ENCODE measurements at regions not wholly inside any gene's neighbourhood (a gene's known extent, or its start where the extent isn't known, plus 50 kb on each side); places are given as distances from the start of the nearest gene placed in this dataset.
"Not testable (repeated sequence)": the region's sequence is repeated elsewhere in the genome, so short reads cannot be mapped to it uniquely, and the experiment has no call there.

DNA sequence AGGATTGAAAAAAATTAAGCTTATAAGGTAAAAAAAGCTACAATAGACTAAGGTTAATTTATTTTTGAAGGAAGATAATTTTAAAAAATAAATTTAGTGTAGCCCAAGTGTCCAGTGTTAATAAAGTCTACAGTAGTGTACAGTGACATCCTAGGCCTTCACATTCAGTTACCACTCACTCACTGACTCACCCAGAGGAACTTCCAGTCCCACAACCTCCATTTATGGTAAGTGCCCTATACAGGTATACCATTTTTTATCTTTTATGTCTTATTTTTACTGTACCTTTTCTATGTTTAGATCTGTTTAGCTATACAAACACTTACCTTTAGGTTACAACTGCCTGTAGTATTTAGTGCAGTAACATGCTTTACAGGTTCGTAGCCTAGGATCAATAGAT is 79.8 kb upstream of the ZNF462 start:
- Mint-ChIP-seq H3K4me3 (no peak overlapping the region), H3K36me3 (ENCODE audit: low read depth) (no peaks in the 10 kb centered on the region), H3K27ac (no peak overlapping the region), H3K4me1 (no peaks in the 10 kb centered on the region), H3K27me3 (peaks cover 2% of the 10 kb centered on the region), H3K9me3 (ENCODE audit: low read depth) (peaks cover 2% of the 10 kb centered on the region)
- ChIA-PET CTCF (no interaction called here), POLR2A (no interaction called here)
- ATAC-seq (no peak), DNase-seq (no peak)
- intact Hi-C loops (cut with DNase I, micrococcal nuclease): no loop called here

DNA sequence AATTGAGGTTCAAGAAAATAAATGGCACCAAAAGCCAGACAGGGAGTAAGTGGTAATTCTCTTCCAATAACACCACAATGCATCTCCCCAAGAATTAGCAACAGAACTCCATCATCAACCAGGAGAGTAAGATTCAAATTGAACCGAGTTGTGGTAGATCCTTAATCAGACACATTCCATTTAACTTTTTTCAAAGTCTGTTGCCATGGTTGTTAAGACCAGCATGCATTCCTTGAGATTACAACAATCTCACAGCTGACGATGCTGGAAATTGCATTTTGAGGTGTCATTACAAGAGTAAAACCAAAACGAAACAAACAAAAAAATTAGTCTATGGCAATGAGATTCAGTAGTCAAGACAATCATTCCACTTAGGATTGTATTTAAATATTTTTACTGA is 78.9 kb upstream of the ZNF462 start:
- intact Hi-C loops (cut with DNase I, micrococcal nuclease): no loop called here
- Mint-ChIP-seq H3K4me1 (no peaks in the 10 kb centered on the region), H3K4me3 (no peak overlapping the region), H3K9me3 (ENCODE audit: low read depth) (peaks cover 2% of the 10 kb centered on the region), H3K27ac (no peak overlapping the region), H3K36me3 (ENCODE audit: low read depth) (no peaks in the 10 kb centered on the region), H3K27me3 (peaks cover 2% of the 10 kb centered on the region)
- ATAC-seq: no peak
- POLR2A ChIA-PET: no interaction called here
- CTCF ChIA-PET: no interaction called here
- DNase-seq: no peak

GRCh38 chr9:106785200-106785599 is 77.8 kb upstream of the ZNF462 start:
- CTCF ChIA-PET: no interaction called here
- H3K27me3 Mint-ChIP-seq: peaks cover 2% of the 10 kb centered on the region
- H3K27ac Mint-ChIP-seq: no peak overlapping the region
- peaks cover 2% of the 10 kb centered on the region for H3K9me3 Mint-ChIP-seq (ENCODE audit: low read depth)
- H3K4me3 Mint-ChIP-seq: no peak overlapping the region
- POLR2A ChIA-PET: no interaction called here
- intact Hi-C loops (cut with DNase I, micrococcal nuclease): no loop called here
- ATAC-seq (no peak), DNase-seq (no peak)
- H3K4me1 Mint-ChIP-seq: no peaks in the 10 kb centered on the region
- H3K36me3 Mint-ChIP-seq (ENCODE audit: low read depth): no peaks in the 10 kb centered on the region

GRCh38 chr9:106788021-106788420 is 74.9 kb upstream of the ZNF462 start:
- POLR2A ChIA-PET; H3K4me1 Mint-ChIP-seq; ATAC-seq; H3K9me3 Mint-ChIP-seq (ENCODE audit: low read depth); H3K36me3 Mint-ChIP-seq (ENCODE audit: low read depth); H3K27me3 Mint-ChIP-seq; H3K27ac Mint-ChIP-seq; H3K4me3 Mint-ChIP-seq; intact Hi-C loops (cut with DNase I, micrococcal nuclease); DNase-seq; CTCF ChIA-PET: not testable (repeated sequence)

GRCh38 chr9:106795031-106795430 is 67.9 kb upstream of the ZNF462 start:
- Mint-ChIP-seq H3K9me3 (ENCODE audit: low read depth) (no peaks in the 10 kb centered on the region), H3K4me3 (no peak overlapping the region), H3K27me3 (no peaks in the 10 kb centered on the region), H3K4me1 (no peaks in the 10 kb centered on the region), H3K27ac (no peak overlapping the region), H3K36me3 (ENCODE audit: low read depth) (no peaks in the 10 kb centered on the region)
- CTCF ChIA-PET: no interaction called here
- POLR2A ChIA-PET: no interaction called here
- intact Hi-C loops (cut with DNase I, micrococcal nuclease): no loop called here
- DNase-seq (no peak), ATAC-seq (no peak)

GRCh38 chr9:106796771-106797170 is 66.2 kb upstream of the ZNF462 start:
- Mint-ChIP-seq H3K4me3 (no peak overlapping the region), H3K9me3 (ENCODE audit: low read depth) (no peaks in the 10 kb centered on the region), H3K27ac (no peak overlapping the region), H3K36me3 (ENCODE audit: low read depth) (no peaks in the 10 kb centered on the region), H3K27me3 (no peaks in the 10 kb centered on the region), H3K4me1 (no peaks in the 10 kb centered on the region)
- ChIA-PET POLR2A (no interaction called here), CTCF (no interaction called here)
- ATAC-seq: no peak
- intact Hi-C loops (cut with DNase I, micrococcal nuclease): no loop called here
- no peak for DNase-seq

- ChIA-PET CTCF (no interaction called here), POLR2A (no interaction called here)
- Mint-ChIP-seq H3K27ac (no peak overlapping the region), H3K9me3 (ENCODE audit: low read depth) (no peaks in the 10 kb centered on the region), H3K27me3 (no peaks in the 10 kb centered on the region), H3K4me3 (no peak overlapping the region), H3K4me1 (no peaks in the 10 kb centered on the region), H3K36me3 (ENCODE audit: low read depth) (no peaks in the 10 kb centered on the region)
- intact Hi-C loops (cut with DNase I, micrococcal nuclease): no loop called here
- ATAC-seq: no peak
- no peak for DNase-seq
These were observed 65.7 kb upstream of the ZNF462 start for GRCh38 chr9:106797299-106797698.

DNA sequence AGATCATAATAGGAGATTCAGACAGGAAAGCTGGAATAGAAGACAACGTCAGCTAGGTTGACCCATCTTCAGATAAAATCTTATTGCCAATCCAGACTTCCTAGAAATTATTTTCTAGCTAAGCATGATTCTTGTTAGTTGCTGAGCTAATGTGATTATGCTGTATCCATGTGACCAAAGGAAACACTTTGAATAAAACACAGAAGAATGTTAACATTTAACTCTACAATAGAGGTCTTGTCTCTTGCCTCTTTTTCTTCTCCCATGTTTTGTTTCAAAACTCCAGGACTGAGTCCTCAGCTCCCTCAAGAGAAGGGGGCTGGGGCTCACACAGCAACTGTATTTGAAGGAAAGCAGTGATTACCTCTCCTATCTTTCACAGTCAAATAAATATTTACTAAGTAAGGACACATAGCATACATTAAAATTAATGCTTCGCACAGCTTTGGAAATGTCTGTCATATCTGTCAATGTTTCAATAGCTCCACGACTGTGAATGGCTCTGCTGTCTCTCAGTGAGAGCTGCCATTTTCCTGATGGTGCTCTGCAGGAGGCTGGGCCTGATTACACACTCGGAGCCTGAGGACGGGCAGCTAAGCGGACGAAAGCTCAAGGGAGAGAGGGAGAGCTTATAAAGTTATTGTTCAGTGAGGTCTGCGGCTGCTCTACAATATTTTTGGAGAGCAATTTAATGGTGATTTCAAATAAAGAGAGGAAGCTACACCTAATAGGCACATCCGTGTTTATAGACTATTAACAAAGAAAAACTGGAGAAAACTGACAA is 64.8 kb upstream of the ZNF462 start:
- ATAC-seq (no peak), DNase-seq (no peak)
- H3K36me3 Mint-ChIP-seq (ENCODE audit: low read depth): no peaks in the 10 kb centered on the region
- intact Hi-C loops (cut with DNase I, micrococcal nuclease): no loop called here
- POLR2A ChIA-PET: no interaction called here
- peaks cover 6% of the 10 kb centered on the region for H3K9me3 Mint-ChIP-seq (ENCODE audit: low read depth)
- no peaks in the 10 kb centered on the region for H3K4me1 Mint-ChIP-seq
- CTCF ChIA-PET: no interaction called here
- no peak overlapping the region for H3K4me3 Mint-ChIP-seq
- H3K27me3 Mint-ChIP-seq: no peaks in the 10 kb centered on the region
- H3K27ac Mint-ChIP-seq: no peak overlapping the region

DNA sequence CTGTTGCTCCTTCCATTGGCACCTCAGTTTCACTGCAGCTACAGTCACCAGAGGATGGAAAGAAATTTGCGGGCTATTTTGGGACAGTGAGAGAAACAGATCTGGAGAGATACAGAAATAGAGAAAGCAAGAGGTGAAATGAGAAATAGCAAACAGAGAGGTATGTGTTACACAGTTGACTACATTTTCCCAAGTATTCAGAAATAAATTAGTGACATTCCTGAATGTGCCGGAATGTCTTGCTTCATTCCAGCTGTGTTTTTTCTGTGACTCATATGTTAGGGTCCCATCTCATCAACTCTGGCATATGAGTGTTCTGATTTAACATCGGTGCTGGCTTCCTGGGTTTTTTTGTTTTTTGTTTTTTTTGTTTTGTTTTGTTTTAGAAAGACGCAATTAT is 63.8 kb upstream of the ZNF462 start:
- ATAC-seq (no peak), DNase-seq (no peak)
- Mint-ChIP-seq H3K27ac (no peak overlapping the region), H3K27me3 (no peaks in the 10 kb centered on the region), H3K4me1 (no peaks in the 10 kb centered on the region), H3K9me3 (ENCODE audit: low read depth) (peaks cover 8% of the 10 kb centered on the region), H3K36me3 (ENCODE audit: low read depth) (no peaks in the 10 kb centered on the region), H3K4me3 (no peak overlapping the region)
- ChIA-PET POLR2A (no interaction called here), CTCF (no interaction called here)
- intact Hi-C loops (cut with DNase I, micrococcal nuclease): no loop called here

- intact Hi-C loops (cut with DNase I, micrococcal nuclease): no loop called here
- Mint-ChIP-seq H3K4me3 (no peak overlapping the region), H3K27me3 (no peaks in the 10 kb centered on the region), H3K4me1 (no peaks in the 10 kb centered on the region), H3K27ac (no peak overlapping the region), H3K9me3 (ENCODE audit: low read depth) (peaks cover 8% of the 10 kb centered on the region), H3K36me3 (ENCODE audit: low read depth) (no peaks in the 10 kb centered on the region)
- DNase-seq (no peak), ATAC-seq (no peak)
- ChIA-PET POLR2A (interaction anchor here (0.5 kb wide), 1 partner anchor 125 kb away, joined by 3 read pairs; no protein-coding TSS in a partner anchor), CTCF (no interaction called here)
These were observed 62.2 kb upstream of the ZNF462 start for GRCh38 chr9:106800701-106801270.

- ATAC-seq: no peak
- H3K4me1 Mint-ChIP-seq: no peaks in the 10 kb centered on the region
- H3K27ac Mint-ChIP-seq: no peak overlapping the region
- no peaks in the 10 kb centered on the region for H3K27me3 Mint-ChIP-seq
- H3K4me3 Mint-ChIP-seq: no peak overlapping the region
- POLR2A ChIA-PET: no interaction called here
- DNase-seq: no peak
- peaks cover 8% of the 10 kb centered on the region for H3K9me3 Mint-ChIP-seq (ENCODE audit: low read depth)
- CTCF ChIA-PET: no interaction called here
- intact Hi-C loops (cut with DNase I, micrococcal nuclease): no loop called here
- no peaks in the 10 kb centered on the region for H3K36me3 Mint-ChIP-seq (ENCODE audit: low read depth)
These were observed 61.1 kb upstream of the ZNF462 start for GRCh38 chr9:106801816-106802215.
